IPS-18c (cell line): ENCODE measurements at regions not wholly inside any gene's neighbourhood (a gene's known extent, or its start where the extent isn't known, plus 50 kb on each side); places are given as distances from the start of the nearest gene placed in this dataset.
"Not testable (repeated sequence)": the region's sequence is repeated elsewhere in the genome, so short reads cannot be mapped to it uniquely, and the experiment has no call there.

ENCODE experiments used
- H3K4me3 ChIP-seq: 2 replicates; pipeline ENCODE4 v1.7.0; 2013; ENCODE audit warnings: low read depth, mild to moderate bottlenecking, low read length, moderate library complexity; ENCODE audit not compliant: insufficient read depth
- H3K9me3 ChIP-seq: one replicate; pipeline ENCODE4 v1.6.1; 2013; ENCODE audit warnings: mild to moderate bottlenecking, low read length, moderate library complexity; ENCODE audit not compliant: control insufficient read depth, insufficient read depth

DNA sequence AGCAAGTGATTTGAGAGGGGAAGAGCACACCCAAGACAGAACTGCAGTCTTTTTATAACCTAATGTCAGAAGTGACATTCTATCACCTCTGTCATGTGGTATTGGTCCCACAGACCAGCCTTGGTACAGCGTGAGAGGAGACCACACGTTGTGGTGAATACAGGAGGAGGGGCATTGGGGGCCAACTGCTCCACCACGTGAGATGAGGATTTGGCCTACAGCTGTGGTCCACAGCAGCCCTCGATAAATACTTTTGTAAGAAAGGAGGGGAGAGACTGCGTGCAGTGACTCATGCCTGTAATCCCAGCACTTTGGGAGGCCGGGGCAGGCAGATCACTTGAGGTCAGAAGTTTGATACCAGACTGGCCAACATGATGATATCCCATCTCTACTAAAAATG, 243.1 kb downstream of the FGFR2 start:
- Histone ChIP-seq H3K9me3 (peaks cover 2% of the 10 kb centered on the region), H3K4me3 (no peak overlapping the region)

DNA sequence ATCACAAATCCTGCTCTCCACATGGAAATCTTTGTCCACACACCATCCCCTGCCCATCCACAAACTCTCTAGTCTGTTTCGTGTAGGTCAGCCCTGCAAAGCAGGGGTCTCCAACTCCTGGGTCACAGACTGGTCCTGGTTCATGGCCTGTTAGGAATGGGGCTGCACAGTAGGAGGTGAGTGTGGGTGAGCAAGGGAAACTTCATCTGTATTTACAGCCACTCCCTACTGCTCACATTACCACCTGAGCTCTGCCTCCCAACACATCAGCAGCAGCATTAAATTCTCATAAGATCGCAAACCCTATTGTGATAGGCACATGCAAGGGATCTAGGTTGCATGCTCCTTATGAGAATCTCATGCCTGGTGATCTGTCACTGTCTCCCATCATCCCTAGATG, 242.1 kb downstream of the FGFR2 start:
- Histone ChIP-seq H3K4me3 (no peak overlapping the region), H3K9me3 (peaks cover 2% of the 10 kb centered on the region)

GRCh38 chr10:121357401-121357800, 240.8 kb downstream of the FGFR2 start:
- H3K9me3 ChIP-seq: peaks cover 2% of the 10 kb centered on the region

GRCh38 chr10:121362026-121362425, 236.2 kb downstream of the FGFR2 start:
- no peaks in the 10 kb centered on the region for H3K9me3 ChIP-seq
- no peak overlapping the region for H3K4me3 ChIP-seq

More at GRCh38 chr10:121357401-121357800, 240.8 kb downstream of the FGFR2 start:
- no peak overlapping the region for H3K4me3 ChIP-seq

DNA sequence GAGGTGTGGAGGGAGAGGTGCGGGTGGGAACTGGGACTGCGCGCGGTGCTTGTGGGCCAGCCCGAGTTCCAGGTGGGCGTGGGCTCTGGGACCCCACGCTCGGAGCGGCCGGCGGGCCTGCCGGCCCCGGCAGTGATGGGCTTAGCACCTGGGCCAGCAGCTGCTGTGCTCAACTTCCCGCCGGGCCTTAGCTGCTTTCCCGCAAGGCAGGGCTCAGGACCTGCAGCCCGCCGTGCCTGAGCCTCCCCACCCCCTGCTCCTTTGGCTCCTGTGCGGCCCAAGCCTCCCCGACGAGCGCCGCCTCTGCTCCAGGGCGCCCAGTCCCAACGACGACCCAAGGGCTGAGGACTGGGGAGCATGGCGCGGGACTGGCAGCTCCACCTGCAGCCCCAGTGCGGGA, 232.7 kb downstream of the FGFR2 start:
- Histone ChIP-seq H3K9me3 (no peaks in the 10 kb centered on the region), H3K4me3 (no peak overlapping the region)

DNA sequence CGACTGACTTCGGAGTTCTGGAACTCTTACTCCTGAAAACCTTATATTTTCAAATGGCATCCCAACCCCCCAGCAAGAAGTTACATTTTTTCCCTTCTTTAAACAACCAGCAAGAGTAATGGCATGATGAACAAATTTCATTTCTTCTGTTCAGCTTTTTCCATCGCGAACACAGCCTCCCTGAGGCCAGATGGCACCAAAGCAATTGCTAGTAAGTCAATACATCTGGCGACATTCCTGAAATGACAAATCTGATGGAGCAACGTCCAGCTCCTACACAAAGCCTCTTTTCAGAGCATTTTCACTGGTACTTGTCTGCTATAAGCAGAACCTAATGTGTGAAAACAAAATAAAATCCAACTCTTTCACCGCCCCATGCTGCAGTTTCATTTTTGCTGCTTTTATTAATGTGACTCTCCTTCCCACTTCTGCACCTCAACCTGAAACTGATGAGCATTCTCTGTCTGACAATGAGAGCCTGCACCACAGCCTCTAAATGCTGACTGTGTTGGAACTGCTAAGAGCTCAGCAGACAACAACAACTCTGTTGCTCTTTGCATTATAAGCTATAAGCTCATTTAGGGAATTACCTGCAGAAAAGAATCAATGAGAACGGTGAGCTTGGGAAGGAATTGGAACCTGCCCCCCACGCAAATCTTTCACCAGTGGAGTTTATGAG, 229.8 kb downstream of the FGFR2 start:
- H3K9me3 ChIP-seq: no peaks in the 10 kb centered on the region
- no peak overlapping the region for H3K4me3 ChIP-seq

DNA sequence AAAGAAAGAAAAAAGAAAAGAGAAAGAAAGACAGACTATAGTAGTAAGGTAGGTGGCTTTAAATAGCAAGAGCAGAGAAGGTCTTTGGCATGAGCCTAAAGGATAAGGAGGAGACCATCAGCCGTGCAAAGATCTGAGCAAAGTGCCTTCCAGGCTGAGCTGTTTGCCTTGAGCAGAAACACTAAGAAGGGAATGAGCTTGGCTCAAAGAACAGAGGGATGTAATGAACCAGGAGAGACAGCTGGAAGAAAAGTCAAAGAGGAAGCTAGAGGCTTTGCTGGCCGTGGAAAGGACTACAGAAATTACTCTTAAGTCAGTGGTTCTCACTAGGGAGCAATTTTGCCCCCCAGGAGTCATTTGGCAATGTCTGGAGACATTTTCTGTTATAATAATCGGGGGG, 228.6 kb downstream of the FGFR2 start:
- Histone ChIP-seq H3K9me3 (no peaks in the 10 kb centered on the region), H3K4me3 (no peak overlapping the region)

- H3K9me3 ChIP-seq: no peaks in the 10 kb centered on the region
- no peak overlapping the region for H3K4me3 ChIP-seq
Observed at GRCh38 chr10:121371836-121372235, 226.4 kb downstream of the FGFR2 start.

- peaks cover 3% of the 10 kb centered on the region for H3K9me3 ChIP-seq
- no peak overlapping the region for H3K4me3 ChIP-seq
Observed at GRCh38 chr10:121373411-121373810, 224.8 kb downstream of the FGFR2 start.

GRCh38 chr10:121374121-121374520, 224.1 kb downstream of the FGFR2 start:
- Histone ChIP-seq H3K4me3 (no peak overlapping the region), H3K9me3 (peaks cover 3% of the 10 kb centered on the region)

DNA sequence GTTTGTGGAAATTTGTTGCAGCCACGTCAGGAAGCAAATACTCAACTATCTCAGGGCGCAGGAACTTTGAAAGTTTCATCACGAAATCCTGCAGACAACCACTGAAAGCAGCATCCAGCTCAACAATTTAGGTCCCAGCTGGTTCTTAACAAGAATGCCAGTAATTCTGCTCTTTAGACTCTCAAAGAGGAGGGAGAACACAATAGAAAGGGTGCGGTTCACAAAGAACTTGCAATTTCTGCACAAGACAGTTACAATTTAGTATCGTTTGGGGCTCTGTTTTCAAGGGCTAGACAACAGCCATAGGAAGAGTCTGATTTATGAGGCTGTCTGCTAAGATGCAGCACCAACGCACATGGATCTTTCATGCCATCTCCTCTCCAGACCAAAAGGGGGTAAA, 223.1 kb downstream of the FGFR2 start:
- Histone ChIP-seq H3K4me3 (no peak overlapping the region), H3K9me3 (peaks cover 3% of the 10 kb centered on the region)

DNA sequence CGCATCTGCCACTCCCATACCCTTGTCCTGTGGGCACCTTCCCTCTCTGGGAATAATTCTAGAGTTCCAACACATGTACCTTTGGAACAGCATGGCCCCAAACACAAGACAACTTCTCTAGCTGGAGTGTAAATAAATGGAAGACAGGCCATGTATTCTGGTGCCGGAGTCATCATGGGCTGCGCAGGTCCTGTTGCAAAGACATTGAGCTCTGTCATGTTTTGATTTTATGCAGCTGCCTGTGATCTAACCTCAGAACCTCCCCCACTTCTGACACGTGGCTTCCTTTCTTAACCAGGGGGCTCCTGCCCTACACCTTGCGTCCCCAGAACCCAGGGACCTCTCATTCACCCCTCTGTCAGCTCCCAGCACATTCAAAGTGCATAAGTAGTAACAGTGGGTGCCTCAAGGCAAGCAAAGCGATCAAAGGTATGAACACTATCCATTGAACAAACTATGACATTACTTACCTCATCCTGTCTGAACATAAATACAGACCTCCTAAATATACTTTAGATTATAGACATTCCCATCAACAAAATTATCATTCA, 219.9 kb downstream of the FGFR2 start:
- no peak overlapping the region for H3K4me3 ChIP-seq
- peaks cover 3% of the 10 kb centered on the region for H3K9me3 ChIP-seq

GRCh38 chr10:121379013-121379412, 219.2 kb downstream of the FGFR2 start:
- Histone ChIP-seq H3K9me3 (peaks cover 3% of the 10 kb centered on the region), H3K4me3 (no peak overlapping the region)

DNA sequence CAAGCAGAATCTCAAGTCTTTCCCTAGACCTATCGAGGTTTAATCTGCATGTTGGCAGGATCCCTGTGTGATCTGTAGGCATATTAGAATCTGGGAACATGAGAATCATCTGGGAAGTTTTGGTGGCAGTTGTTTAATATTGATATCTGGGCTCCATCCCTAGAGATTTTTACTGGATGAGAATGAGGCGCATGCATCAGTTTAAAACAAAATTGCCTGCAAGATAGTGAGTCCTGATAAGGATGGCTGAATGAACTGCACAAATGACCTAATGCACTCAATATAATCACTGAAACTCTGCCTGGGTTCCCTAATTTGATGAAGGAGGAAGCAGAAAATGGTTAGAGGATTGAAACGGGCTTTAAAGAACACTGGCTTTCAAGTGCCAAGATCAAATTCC, 218.0 kb downstream of the FGFR2 start:
- peaks cover 3% of the 10 kb centered on the region for H3K9me3 ChIP-seq
- no peak overlapping the region for H3K4me3 ChIP-seq

DNA sequence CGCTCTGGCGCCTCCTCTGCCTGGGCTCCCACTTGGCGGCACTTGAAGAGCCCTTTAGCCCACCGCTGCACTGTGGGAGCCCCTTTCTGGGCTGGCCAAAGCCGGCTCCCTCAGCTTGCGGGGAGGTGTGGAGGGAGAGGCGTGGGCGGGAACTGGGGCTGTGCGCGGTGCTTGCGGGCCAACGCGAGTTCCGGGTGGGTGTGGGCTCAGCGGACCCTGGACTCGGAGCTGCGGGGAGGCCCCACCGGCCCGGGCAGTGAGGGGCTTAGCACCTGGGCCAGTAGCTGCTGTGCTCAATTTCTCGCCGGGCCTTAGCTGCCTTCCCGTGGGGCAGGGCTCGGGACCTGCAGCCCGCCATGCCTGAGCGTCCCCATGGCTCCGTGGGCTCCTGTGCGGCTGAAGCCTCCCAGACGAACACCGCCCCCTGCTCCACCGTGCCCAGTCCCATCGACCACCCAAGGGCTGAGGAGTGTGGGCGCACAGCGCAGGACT, 216.2 kb downstream of the FGFR2 start:
- not testable (repeated sequence) for H3K9me3 ChIP-seq, H3K4me3 ChIP-seq

- no peaks in the 10 kb centered on the region for H3K9me3 ChIP-seq
- H3K4me3 ChIP-seq: no peak overlapping the region
Observed at GRCh38 chr10:121385136-121385535, 213.1 kb downstream of the FGFR2 start.

DNA sequence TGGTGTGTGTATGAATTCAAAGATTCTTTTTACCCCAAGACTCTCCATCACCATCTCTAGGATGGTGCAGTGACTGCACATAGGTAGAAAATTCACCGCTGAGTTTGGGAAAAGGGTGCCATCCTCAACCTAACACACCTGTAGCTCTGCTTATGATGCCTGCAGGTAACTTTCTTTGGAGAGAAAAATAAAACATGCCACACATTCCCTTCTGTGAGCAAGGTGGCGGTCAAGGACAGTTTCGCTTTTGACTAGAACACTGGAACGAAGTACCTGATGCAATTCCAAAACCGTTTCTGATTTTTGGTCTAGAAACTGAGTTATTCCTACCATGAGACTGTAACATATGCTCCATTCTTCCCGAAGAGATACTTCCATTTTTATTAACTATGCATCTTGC, 205.6 kb downstream of the FGFR2 start:
- no peak overlapping the region for H3K4me3 ChIP-seq
- H3K9me3 ChIP-seq: no peaks in the 10 kb centered on the region

- no peak overlapping the region for H3K4me3 ChIP-seq
- no peaks in the 10 kb centered on the region for H3K9me3 ChIP-seq
Observed at GRCh38 chr10:121393522-121393921, 204.7 kb downstream of the FGFR2 start.

- not testable (repeated sequence) for H3K9me3 ChIP-seq, H3K4me3 ChIP-seq
Observed at GRCh38 chr10:121400507-121400906, 197.7 kb downstream of the FGFR2 start.
